Thyroid gland (tissue), 4 donors: ENCODE measurements at regions not wholly inside any gene's neighbourhood (a gene's known extent, or its start where the extent isn't known, plus 50 kb on each side); places are given as distances from the start of the nearest gene placed in this dataset.

Experiments used
- POLR2A ChIP-seq, 2 donors: fragments of 450-650 bp; IDR thresholded peaks; one replicate each; pipeline ENCODE4 v1.6.1; 2017; ENCODE audit warnings: antibody characterized with exemption in 2 of 2, mild to moderate bottlenecking in 2 of 2, moderate library complexity in 1 of 2
- TF ChIP-seq, protein P1 (sequence below), 6 experiments: fragments of 200-600 bp in 3 of 6; fragments of 450-650 bp in 3 of 6; sonication (generic) in 3 of 6; IDR thresholded peaks; one replicate each; pipeline ENCODE4 v1.5.1; 2016 to 2019; ENCODE audit warnings: antibody characterized with exemption in 6 of 6, mild to moderate bottlenecking in 2 of 6, inconsistent platforms in 1 of 6, moderate library complexity in 1 of 6

GRCh38 chr20:61094581-61094980 is 157.5 kb upstream of the CDH4 start:
- TF ChIP-seq, protein P1, sequence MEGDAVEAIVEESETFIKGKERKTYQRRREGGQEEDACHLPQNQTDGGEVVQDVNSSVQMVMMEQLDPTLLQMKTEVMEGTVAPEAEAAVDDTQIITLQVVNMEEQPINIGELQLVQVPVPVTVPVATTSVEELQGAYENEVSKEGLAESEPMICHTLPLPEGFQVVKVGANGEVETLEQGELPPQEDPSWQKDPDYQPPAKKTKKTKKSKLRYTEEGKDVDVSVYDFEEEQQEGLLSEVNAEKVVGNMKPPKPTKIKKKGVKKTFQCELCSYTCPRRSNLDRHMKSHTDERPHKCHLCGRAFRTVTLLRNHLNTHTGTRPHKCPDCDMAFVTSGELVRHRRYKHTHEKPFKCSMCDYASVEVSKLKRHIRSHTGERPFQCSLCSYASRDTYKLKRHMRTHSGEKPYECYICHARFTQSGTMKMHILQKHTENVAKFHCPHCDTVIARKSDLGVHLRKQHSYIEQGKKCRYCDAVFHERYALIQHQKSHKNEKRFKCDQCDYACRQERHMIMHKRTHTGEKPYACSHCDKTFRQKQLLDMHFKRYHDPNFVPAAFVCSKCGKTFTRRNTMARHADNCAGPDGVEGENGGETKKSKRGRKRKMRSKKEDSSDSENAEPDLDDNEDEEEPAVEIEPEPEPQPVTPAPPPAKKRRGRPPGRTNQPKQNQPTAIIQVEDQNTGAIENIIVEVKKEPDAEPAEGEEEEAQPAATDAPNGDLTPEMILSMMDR (IDR thresholded peaks at IDR 0.05) = no peak
- TF ChIP-seq POLR2A (IDR thresholded peaks at IDR 0.05) = no peak
